GM18507 (cell line): ENCODE measurements at regions not wholly inside any gene's neighbourhood (a gene's known extent, or its start where the extent isn't known, plus 50 kb on each side); places are given as distances from the start of the nearest gene placed in this dataset.
A peak's percentile ranks its signal among the peaks of the same experiment; 100 is the strongest.

ENCODE experiments used
- DNase-seq: peaks from one replicate; pipeline ENCODE4 v3.0.0; 2011; ENCODE audit warnings: low read depth; ENCODE audit not compliant: insufficient read length; ENCODE audit errors: extremely low spot score
- FAIRE-seq: peaks from 2 replicates; lab custom pipeline; 2011; peaks lifted over from hg19 to GRCh38; lab: Jason Lieb, UNC

- FAIRE-seq = no peak
- DNase-seq = no peak
Measured at GRCh38 chr13:103284466-103284865, 218.2 kb upstream of the SLC10A2 start.

GRCh38 chr13:103283451-103283820 lies 217.2 kb upstream of the SLC10A2 start:
- DNase-seq (no peak), FAIRE-seq (no peak)

GRCh38 chr13:103282571-103283450 lies 216.6 kb upstream of the SLC10A2 start:
- peak; percentile 67 for FAIRE-seq

GRCh38 chr13:103277959-103278694 lies 211.9 kb upstream of the SLC10A2 start:
- DNase-seq (no peak), FAIRE-seq (no peak)

More at GRCh38 chr13:103282571-103283450, 216.6 kb upstream of the SLC10A2 start:
- DNase-seq = peak; percentile 14

GRCh38 chr13:103276775-103277498 lies 210.7 kb upstream of the SLC10A2 start:
- DNase-seq (peak; percentile 14), FAIRE-seq (peak; percentile 83)

- FAIRE-seq (no peak), DNase-seq (no peak)
Measured at GRCh38 chr13:103275722-103276121, 209.5 kb upstream of the SLC10A2 start.

GRCh38 chr13:103275081-103275480 lies 208.9 kb upstream of the SLC10A2 start:
- FAIRE-seq (no peak), DNase-seq (no peak)

- FAIRE-seq (no peak), DNase-seq (no peak)
Measured at GRCh38 chr13:103273825-103274224, 207.6 kb upstream of the SLC10A2 start.

- DNase-seq (no peak), FAIRE-seq (peak; percentile 67)
Measured at GRCh38 chr13:103272770-103273169, 206.6 kb upstream of the SLC10A2 start.

- FAIRE-seq = no peak
Measured at GRCh38 chr13:103263448-103263847, 197.2 kb upstream of the SLC10A2 start.

GRCh38 chr13:103255587-103256301 lies 189.5 kb upstream of the SLC10A2 start:
- no peak for FAIRE-seq
- no peak for DNase-seq

More at GRCh38 chr13:103263448-103263847, 197.2 kb upstream of the SLC10A2 start:
- DNase-seq = no peak

- no peak for DNase-seq
- no peak for FAIRE-seq
Measured at GRCh38 chr13:103250071-103250470, 183.9 kb upstream of the SLC10A2 start.

- no peak for DNase-seq
Measured at GRCh38 chr13:103246581-103247200, 180.5 kb upstream of the SLC10A2 start.

GRCh38 chr13:103243495-103243894 lies 177.3 kb upstream of the SLC10A2 start:
- FAIRE-seq (no peak), DNase-seq (no peak)

More at GRCh38 chr13:103246581-103247200, 180.5 kb upstream of the SLC10A2 start:
- FAIRE-seq = no peak

GRCh38 chr13:103238441-103238840 lies 172.2 kb upstream of the SLC10A2 start:
- DNase-seq = no peak

GRCh38 chr13:103236213-103236612 lies 170.0 kb upstream of the SLC10A2 start:
- DNase-seq (no peak), FAIRE-seq (no peak)

More at GRCh38 chr13:103238441-103238840, 172.2 kb upstream of the SLC10A2 start:
- FAIRE-seq = no peak

- no peak for DNase-seq
- FAIRE-seq = no peak
Measured at GRCh38 chr13:103229674-103230073, 163.5 kb upstream of the SLC10A2 start.

- FAIRE-seq (no peak), DNase-seq (no peak)
Measured at GRCh38 chr13:103224804-103225203, 158.6 kb upstream of the SLC10A2 start.

- DNase-seq (no peak), FAIRE-seq (no peak)
Measured at GRCh38 chr13:103222683-103223082, 156.5 kb upstream of the SLC10A2 start.
